ENCODE measurements at regions not wholly inside any gene's neighbourhood (a gene's known extent, or its start where the extent isn't known, plus 50 kb on each side); places are given as distances from the start of the nearest gene placed in this dataset.

DNA sequence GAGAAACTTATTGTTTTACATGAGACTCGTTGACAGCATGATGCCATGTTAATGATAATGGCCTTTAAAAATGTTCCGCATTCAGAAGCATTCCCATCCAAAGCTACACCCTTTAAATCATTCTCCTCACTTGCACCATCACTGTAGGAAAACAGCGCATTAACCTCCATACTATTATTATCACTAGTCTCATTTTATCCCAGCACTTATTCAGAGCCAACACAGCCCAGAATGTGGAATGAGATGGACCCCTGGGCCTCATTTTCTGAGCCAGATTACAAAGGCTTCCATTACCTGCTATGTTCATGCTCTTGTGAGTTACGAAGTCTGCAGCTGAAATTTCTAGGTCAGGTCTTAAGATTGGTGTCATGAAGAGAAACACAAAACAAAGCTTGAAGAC lies 159.4 kb downstream of the HS3ST3A1 start:
- no peak overlapping the region for H3K27ac ChIP-seq (ENCODE audit: low read length)

DNA sequence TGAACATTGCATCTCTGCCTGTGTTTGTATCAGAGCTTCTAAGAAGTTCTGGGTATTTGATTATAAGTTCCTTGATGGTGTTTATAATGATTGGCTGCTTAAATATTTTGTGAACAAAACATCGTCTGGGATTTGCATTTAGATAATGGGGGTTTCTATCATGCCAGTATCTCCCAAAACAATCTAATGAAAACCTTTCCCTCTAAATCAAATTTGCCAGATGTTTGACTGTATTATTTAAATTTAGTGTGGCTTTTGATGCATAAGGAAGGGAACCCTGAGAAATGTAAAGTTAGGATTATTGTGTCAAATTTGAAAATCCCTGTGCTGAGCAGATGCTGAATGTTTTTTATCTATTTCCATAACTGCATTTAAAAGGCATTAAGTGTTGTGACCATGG lies 159.9 kb downstream of the HS3ST3A1 start:
- H3K36me3 ChIP-seq (ENCODE audit: insufficient read depth, low read depth, low read length): no peaks in the 10 kb centered on the region
- no peak overlapping the region for H3K27ac ChIP-seq (ENCODE audit: low read length)
- no peaks in the 10 kb centered on the region for H3K9me3 ChIP-seq (ENCODE audit: insufficient read depth, low read depth, low read length)
- no peak overlapping the region for H3K4me3 ChIP-seq (ENCODE audit: low read length)
- H3K4me1 ChIP-seq (ENCODE audit: insufficient read depth, low read length): peaks cover 8% of the 10 kb centered on the region; the same call in 1 of the 2 replicates
- H3K9ac ChIP-seq (ENCODE audit: low read depth, low read length): no peak overlapping the region
- H3K27me3 ChIP-seq (ENCODE audit: insufficient read depth, low read length): no peaks in the 10 kb centered on the region

More for the DNA sequence above, 159.4 kb downstream of the HS3ST3A1 start:
- Histone ChIP-seq H3K9ac (ENCODE audit: low read depth, low read length) (no peak overlapping the region), H3K4me1 (ENCODE audit: insufficient read depth, low read length) (peaks cover 8% of the 10 kb centered on the region; the same call in 1 of the 2 replicates), H3K36me3 (ENCODE audit: insufficient read depth, low read depth, low read length) (no peaks in the 10 kb centered on the region), H3K4me3 (ENCODE audit: low read length) (no peak overlapping the region), H3K9me3 (ENCODE audit: insufficient read depth, low read depth, low read length) (no peaks in the 10 kb centered on the region), H3K27me3 (ENCODE audit: insufficient read depth, low read length) (no peaks in the 10 kb centered on the region)

DNA sequence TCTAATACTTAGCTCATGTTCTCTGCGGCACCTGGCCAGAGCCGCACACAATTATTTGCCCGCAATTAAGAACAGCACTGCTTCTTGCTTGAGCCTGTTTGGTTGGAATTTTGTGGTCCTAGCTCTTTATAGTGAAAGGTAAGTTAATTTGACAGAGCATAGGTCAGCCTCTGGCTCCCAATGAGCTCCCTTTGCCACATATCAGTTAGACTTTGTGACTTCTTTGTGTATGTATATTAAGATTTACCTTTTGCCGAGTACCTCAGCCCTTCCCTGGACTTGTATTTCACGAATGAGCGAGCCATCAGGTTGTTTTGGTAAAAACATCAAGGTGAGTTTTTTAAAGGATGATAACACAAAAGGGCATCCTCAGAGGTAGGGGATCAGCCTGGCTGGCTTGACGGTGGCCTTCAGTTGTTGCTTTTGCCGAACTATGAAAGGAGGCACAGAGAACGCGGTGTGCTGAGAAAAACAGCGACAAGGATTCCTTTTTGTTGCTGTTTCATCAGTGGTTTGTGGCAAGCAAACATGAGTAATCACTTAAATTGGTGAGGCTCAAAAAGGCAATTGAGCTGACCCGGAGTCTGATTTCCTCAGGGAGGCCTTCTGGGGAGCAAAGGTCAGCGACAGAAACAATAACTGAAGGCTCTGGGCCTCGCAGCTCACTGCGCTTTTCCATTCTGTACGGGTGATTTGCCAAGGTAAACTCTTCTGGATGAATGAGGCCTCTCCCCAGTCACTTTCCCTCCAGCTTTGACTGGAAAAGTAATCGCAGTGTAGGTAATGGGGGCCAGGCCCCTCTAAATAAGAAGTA lies 163.6 kb downstream of the HS3ST3A1 start:
- no peaks in the 10 kb centered on the region for H3K36me3 ChIP-seq (ENCODE audit: insufficient read depth, low read depth, low read length)
- H3K27me3 ChIP-seq (ENCODE audit: insufficient read depth, low read length): no peaks in the 10 kb centered on the region
- no peak overlapping the region for H3K4me3 ChIP-seq (ENCODE audit: low read length)
- no peaks in the 10 kb centered on the region for H3K9me3 ChIP-seq (ENCODE audit: insufficient read depth, low read depth, low read length)
- H3K4me1 ChIP-seq (ENCODE audit: insufficient read depth, low read length): peaks cover 8% of the 10 kb centered on the region; the same call in 1 of the 2 replicates
- no peak overlapping the region for H3K9ac ChIP-seq (ENCODE audit: low read depth, low read length)
- no peak overlapping the region for H3K27ac ChIP-seq (ENCODE audit: low read length)

DNA sequence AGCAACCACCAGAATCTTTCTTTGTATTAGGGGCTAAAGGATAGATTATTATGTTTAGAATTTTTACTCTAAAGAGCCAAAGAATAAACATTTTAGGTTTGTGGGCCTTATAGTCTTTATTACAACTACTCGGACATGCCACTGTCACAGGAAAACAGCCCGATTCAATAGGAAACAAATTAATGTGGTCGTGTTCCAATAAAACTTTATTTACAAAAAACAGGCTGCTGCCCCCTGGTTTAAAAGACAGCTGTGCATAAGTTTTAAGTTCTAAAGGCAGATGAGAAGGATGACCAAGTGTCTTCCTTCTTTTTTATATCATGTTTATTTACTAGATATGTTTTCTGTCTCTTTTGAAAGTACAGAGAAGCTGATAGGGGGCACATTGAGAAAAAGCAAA lies 166.5 kb downstream of the HS3ST3A1 start:
- no peak overlapping the region for H3K27ac ChIP-seq (ENCODE audit: low read length)
- no peaks in the 10 kb centered on the region for H3K27me3 ChIP-seq (ENCODE audit: insufficient read depth, low read length)
- no peaks in the 10 kb centered on the region for H3K4me1 ChIP-seq (ENCODE audit: insufficient read depth, low read length)
- no peaks in the 10 kb centered on the region for H3K9me3 ChIP-seq (ENCODE audit: insufficient read depth, low read depth, low read length)
- H3K36me3 ChIP-seq (ENCODE audit: insufficient read depth, low read depth, low read length): no peaks in the 10 kb centered on the region
- H3K4me3 ChIP-seq (ENCODE audit: low read length): no peak overlapping the region
- no peak overlapping the region for H3K9ac ChIP-seq (ENCODE audit: low read depth, low read length)

DNA sequence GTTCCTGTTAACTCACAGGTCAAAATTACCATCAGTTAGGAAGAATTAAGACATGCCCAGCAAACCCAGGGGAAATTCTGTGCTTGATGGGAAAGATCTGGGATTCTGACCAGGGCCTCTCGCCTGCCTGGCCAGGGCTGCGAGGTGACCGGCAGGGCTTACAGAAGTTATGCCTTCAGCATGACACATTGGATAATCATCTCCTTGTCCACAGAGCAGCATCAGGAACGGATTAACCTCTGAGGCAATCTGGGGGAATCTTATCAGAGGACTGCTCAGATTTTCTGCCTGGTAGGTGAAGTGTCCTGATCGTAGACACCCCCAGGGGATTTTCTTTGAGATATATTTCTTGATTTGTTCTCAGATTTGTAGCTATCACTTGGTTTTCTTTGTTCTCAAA lies 172.5 kb downstream of the HS3ST3A1 start:
- H3K4me3 ChIP-seq (ENCODE audit: low read length): no peak overlapping the region
- H3K9me3 ChIP-seq (ENCODE audit: insufficient read depth, low read depth, low read length): no peaks in the 10 kb centered on the region
- no peaks in the 10 kb centered on the region for H3K27me3 ChIP-seq (ENCODE audit: insufficient read depth, low read length)
- no peaks in the 10 kb centered on the region for H3K36me3 ChIP-seq (ENCODE audit: insufficient read depth, low read depth, low read length)
- H3K27ac ChIP-seq (ENCODE audit: low read length): no peak overlapping the region
- H3K9ac ChIP-seq (ENCODE audit: low read depth, low read length): no peak overlapping the region
- no peaks in the 10 kb centered on the region for H3K4me1 ChIP-seq (ENCODE audit: insufficient read depth, low read length)

DNA sequence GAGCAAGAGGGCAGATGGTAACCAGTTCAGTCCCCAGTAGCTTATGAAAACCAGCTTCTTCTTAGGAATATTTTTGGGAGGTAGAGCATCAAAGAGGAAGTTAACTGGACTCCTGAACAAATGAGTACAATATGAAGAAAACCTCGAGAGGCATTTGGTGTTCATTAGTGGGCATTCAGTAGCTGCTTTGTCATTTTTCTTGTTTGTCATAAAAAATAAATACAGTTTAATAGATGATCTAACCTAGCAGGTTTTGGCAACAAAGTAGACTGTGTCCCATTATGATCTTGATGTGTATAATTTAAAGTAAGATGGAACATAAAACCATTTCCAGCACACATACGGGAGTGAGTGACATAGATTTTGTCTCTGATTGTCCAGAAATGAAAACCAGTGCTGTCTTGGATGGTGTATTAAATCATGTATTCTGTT lies 173.1 kb downstream of the HS3ST3A1 start:
- no peaks in the 10 kb centered on the region for H3K9me3 ChIP-seq (ENCODE audit: insufficient read depth, low read depth, low read length)
- H3K27ac ChIP-seq (ENCODE audit: low read length): no peak overlapping the region
- H3K27me3 ChIP-seq (ENCODE audit: insufficient read depth, low read length): no peaks in the 10 kb centered on the region
- no peaks in the 10 kb centered on the region for H3K4me1 ChIP-seq (ENCODE audit: insufficient read depth, low read length)
- no peaks in the 10 kb centered on the region for H3K36me3 ChIP-seq (ENCODE audit: insufficient read depth, low read depth, low read length)
- H3K9ac ChIP-seq (ENCODE audit: low read depth, low read length): no peak overlapping the region
- H3K4me3 ChIP-seq (ENCODE audit: low read length): no peak overlapping the region

DNA sequence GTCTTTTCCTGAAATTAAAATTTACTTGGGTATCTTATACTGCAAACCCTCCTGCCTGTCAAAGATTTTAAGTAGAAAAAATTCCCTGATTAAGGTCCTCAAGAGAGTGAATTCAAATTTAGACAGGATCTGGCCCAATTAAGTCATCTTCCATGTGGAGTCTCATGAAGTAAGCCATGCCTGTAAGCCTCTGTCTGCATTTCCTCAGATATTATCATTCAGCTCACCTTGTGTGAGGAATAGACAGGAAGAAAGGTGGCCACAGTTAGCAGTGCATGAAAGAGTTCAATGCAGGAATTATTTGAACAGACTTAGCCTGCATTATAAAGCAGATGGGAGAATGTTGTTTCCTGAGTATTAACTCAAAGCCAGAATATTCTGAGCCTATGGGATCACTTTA lies 174.7 kb downstream of the HS3ST3A1 start:
- H3K36me3 ChIP-seq (ENCODE audit: insufficient read depth, low read depth, low read length): no peaks in the 10 kb centered on the region
- H3K4me1 ChIP-seq (ENCODE audit: insufficient read depth, low read length): no peaks in the 10 kb centered on the region
- no peak overlapping the region for H3K9ac ChIP-seq (ENCODE audit: low read depth, low read length)
- no peak overlapping the region for H3K27ac ChIP-seq (ENCODE audit: low read length)
- H3K27me3 ChIP-seq (ENCODE audit: insufficient read depth, low read length): no peaks in the 10 kb centered on the region
- H3K9me3 ChIP-seq (ENCODE audit: insufficient read depth, low read depth, low read length): no peaks in the 10 kb centered on the region
- no peak overlapping the region for H3K4me3 ChIP-seq (ENCODE audit: low read length)

DNA sequence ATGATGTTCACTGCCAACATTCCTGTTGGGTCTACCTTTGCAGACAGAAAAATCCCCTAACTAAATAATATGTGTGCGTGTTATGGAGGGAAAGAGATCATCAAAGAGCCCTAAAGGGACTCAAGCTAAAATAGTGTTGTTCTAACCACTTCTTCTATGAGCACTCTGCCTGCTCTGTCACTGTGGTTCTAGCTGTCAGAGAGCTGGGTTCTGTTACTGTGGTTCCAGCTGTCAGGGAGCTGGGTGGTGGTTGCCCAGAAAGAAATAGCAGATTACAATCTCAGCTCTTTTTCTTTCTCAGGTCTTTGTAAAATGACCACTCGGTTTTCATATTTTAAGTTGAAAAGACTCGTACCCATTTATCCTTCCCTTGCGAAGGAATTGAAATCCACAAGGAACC lies 176.3 kb downstream of the HS3ST3A1 start:
- H3K9me3 ChIP-seq (ENCODE audit: insufficient read depth, low read depth, low read length): no peaks in the 10 kb centered on the region
- H3K4me1 ChIP-seq (ENCODE audit: insufficient read depth, low read length): no peaks in the 10 kb centered on the region

DNA sequence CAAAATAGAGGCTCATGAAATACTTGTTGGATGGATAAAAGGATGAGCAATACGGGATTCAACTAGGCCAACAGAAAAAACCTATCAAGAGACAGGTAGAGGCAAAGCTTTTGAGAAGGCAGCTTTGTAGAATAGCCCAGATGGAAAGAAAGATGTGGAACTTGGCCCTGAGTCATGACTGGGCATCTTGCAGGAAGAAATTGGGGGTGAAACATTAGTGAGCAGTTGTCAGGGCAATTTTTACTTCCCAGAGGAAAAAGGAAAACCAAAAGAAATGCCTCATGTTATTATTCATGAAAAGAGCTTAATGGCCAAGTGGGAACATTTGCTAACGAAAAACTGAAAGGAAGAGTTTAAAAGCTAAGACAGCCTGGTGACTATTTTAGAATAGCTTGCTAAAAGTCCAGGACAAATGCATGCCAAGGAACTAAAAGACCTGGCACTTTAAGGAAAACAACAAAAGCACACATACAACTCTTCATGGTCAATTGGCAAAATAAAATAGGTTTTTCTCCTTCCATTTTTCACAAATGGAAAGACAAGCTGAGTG lies 180.1 kb downstream of the HS3ST3A1 start:
- H3K4me1 ChIP-seq (ENCODE audit: insufficient read depth, low read length): no peaks in the 10 kb centered on the region
- no peak overlapping the region for H3K4me3 ChIP-seq (ENCODE audit: low read length)
- H3K27ac ChIP-seq (ENCODE audit: low read length): no peak overlapping the region
- H3K27me3 ChIP-seq (ENCODE audit: insufficient read depth, low read length): no peaks in the 10 kb centered on the region
- no peaks in the 10 kb centered on the region for H3K36me3 ChIP-seq (ENCODE audit: insufficient read depth, low read depth, low read length)
- no peaks in the 10 kb centered on the region for H3K9me3 ChIP-seq (ENCODE audit: insufficient read depth, low read depth, low read length)
- H3K9ac ChIP-seq (ENCODE audit: low read depth, low read length): no peak overlapping the region

More for the DNA sequence above, 176.3 kb downstream of the HS3ST3A1 start:
- Histone ChIP-seq H3K4me3 (ENCODE audit: low read length) (no peak overlapping the region), H3K36me3 (ENCODE audit: insufficient read depth, low read depth, low read length) (no peaks in the 10 kb centered on the region), H3K9ac (ENCODE audit: low read depth, low read length) (no peak overlapping the region), H3K27ac (ENCODE audit: low read length) (no peak overlapping the region), H3K27me3 (ENCODE audit: insufficient read depth, low read length) (no peaks in the 10 kb centered on the region)

DNA sequence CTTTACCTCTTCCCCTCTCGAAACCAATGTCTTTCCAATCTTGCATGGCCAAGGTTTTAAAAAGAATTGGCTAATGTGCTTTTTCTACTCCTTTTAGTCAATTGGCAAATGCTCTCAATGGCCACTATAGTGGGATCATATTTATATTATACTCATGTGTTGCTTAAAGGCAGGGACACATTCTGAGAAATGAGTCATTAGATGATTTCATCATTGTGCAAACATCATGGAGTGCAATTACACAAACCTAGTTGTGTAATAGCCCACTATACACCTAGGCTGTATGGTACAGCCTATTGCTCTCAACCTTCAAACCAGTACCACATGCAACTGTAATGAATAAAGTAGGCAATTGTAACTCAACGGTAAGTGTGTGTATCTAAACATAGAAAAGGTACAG lies 180.9 kb downstream of the HS3ST3A1 start:
- H3K27ac ChIP-seq (ENCODE audit: low read length): no peak overlapping the region
- H3K4me1 ChIP-seq (ENCODE audit: insufficient read depth, low read length): no peaks in the 10 kb centered on the region
- no peaks in the 10 kb centered on the region for H3K36me3 ChIP-seq (ENCODE audit: insufficient read depth, low read depth, low read length)
- H3K9ac ChIP-seq (ENCODE audit: low read depth, low read length): no peak overlapping the region
- H3K4me3 ChIP-seq (ENCODE audit: low read length): no peak overlapping the region
- no peaks in the 10 kb centered on the region for H3K9me3 ChIP-seq (ENCODE audit: insufficient read depth, low read depth, low read length)
- no peaks in the 10 kb centered on the region for H3K27me3 ChIP-seq (ENCODE audit: insufficient read depth, low read length)

DNA sequence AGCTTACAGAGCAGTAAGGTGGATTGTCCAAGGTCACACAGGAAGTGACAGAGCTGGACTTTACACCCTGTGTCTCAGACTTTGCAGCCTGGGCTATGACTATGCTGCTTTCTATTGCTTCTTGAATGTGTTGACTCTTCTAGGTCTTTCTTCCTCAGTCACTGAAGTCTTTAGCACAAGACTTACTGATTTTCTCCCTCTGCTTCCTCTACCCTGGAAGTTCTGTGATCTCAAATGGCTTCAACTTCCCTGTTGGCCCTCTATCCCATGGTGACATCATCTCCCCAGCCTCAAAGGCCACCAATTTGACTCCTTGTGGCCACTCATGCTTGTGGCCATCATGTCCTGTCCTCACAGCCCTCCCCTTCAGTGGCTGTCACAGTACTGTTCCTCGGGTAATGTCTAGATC lies 181.3 kb downstream of the HS3ST3A1 start:
- no peak overlapping the region for H3K4me3 ChIP-seq (ENCODE audit: low read length)
- no peaks in the 10 kb centered on the region for H3K9me3 ChIP-seq (ENCODE audit: insufficient read depth, low read depth, low read length)
- no peak overlapping the region for H3K27ac ChIP-seq (ENCODE audit: low read length)
- H3K4me1 ChIP-seq (ENCODE audit: insufficient read depth, low read length): no peaks in the 10 kb centered on the region
- no peaks in the 10 kb centered on the region for H3K36me3 ChIP-seq (ENCODE audit: insufficient read depth, low read depth, low read length)
- H3K27me3 ChIP-seq (ENCODE audit: insufficient read depth, low read length): no peaks in the 10 kb centered on the region
- H3K9ac ChIP-seq (ENCODE audit: low read depth, low read length): no peak overlapping the region

DNA sequence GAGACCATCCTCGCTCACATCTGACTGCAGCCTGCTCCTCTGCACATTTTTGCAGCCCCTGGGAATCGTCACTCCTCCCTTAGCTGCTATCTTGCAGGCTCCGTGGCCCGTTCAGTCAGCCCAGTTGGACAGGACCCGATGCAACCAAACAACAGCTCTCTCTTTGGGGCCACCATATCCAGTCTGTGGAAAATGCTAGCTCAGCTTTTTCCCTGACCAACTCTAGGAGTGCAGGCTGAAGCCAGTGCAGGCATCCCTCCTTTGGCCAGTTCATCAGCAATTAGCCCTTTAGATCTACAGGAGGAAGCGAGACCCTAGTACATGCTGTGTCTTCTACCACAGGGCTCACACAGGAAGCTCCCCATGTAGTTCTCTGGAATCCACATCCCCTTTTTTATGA lies 182.1 kb downstream of the HS3ST3A1 start:
- H3K27me3 ChIP-seq (ENCODE audit: insufficient read depth, low read length): no peaks in the 10 kb centered on the region

More for the DNA sequence above, 182.1 kb downstream of the HS3ST3A1 start:
- Histone ChIP-seq H3K4me3 (ENCODE audit: low read length) (no peak overlapping the region), H3K4me1 (ENCODE audit: insufficient read depth, low read length) (no peaks in the 10 kb centered on the region), H3K27ac (ENCODE audit: low read length) (no peak overlapping the region), H3K36me3 (ENCODE audit: insufficient read depth, low read depth, low read length) (no peaks in the 10 kb centered on the region), H3K9ac (ENCODE audit: low read depth, low read length) (no peak overlapping the region), H3K9me3 (ENCODE audit: insufficient read depth, low read depth, low read length) (no peaks in the 10 kb centered on the region)

All from iPS-20b (cell line).